ENCODE measurements at regions not wholly inside any gene's neighbourhood (a gene's known extent, or its start where the extent isn't known, plus 50 kb on each side); places are given as distances from the start of the nearest gene placed in this dataset.
"Not testable (repeated sequence)": the region's sequence is repeated elsewhere in the genome, so short reads cannot be mapped to it uniquely, and the experiment has no call there.

DNA sequence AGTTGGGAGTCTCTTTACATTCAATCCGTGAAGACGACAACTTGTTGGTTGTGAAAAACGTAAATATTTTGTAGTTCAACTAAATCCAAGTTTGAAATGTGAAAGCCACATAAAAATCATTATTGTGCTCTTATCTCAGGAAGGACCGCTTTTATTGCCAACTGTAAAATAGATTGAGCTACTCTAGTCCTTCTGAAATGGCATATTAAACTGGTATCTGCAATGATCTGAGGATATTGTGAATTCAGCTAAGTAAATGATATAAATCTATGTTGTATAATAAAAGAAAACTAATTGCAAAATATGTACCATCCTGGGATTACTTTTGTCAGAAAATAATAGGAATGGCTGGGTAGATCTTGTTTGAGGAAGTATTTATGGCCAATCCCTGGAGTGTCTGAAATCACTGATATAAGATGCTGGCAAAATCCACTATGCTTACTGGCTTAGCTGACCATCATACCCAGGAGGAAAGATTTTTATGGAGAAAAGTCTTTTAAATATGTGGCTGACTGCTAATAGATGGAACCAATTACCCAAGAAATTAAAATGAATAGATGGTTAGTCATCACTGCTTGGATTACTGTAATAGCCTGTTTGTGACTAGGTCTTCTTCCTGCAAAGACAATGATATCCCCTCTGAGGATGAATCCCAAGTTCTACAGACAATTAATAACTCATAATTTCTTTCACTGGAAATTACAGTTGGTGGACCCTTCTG is 191.8 kb downstream of the SEMA6D start:
- H3K27ac Mint-ChIP-seq = no peak overlapping the region
- no peaks in the 10 kb centered on the region for H3K4me1 Mint-ChIP-seq

DNA sequence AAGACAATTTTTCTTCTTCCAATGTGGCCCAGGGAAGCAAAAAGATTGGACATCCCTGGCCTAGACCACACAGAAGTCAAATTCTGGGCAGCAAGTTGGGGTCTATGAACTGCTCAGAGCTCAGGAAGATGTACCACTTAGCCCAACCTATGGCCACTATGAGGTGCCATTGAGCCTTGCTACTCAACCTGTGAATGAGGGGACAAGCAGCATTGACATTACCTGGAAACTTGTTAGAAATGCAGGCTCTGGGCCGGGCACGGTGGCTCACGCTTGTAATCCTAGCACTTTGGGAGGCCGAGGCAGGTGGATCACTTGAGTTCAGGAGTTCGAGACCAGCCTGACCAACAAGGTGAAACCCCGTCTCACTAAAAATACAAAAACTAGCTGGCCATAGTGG is 195.6 kb downstream of the SEMA6D start:
- H3K27ac Mint-ChIP-seq, H3K36me3 Mint-ChIP-seq, H3K27me3 Mint-ChIP-seq, H3K4me1 Mint-ChIP-seq, H3K4me3 Mint-ChIP-seq, H3K9me3 Mint-ChIP-seq: not testable (repeated sequence)

More for the DNA sequence above, 191.8 kb downstream of the SEMA6D start:
- Mint-ChIP-seq H3K36me3 (peaks cover 3% of the 10 kb centered on the region), H3K27me3 (peaks cover 2% of the 10 kb centered on the region), H3K4me3 (no peak overlapping the region), H3K9me3 (peaks cover 0 to 3% (median 0%) of the 10 kb centered on the region in 3 donors)

- no peaks in the 10 kb centered on the region for H3K4me1 Mint-ChIP-seq
- no peak overlapping the region for H3K4me3 Mint-ChIP-seq
- peaks cover 2% of the 10 kb centered on the region for H3K27me3 Mint-ChIP-seq
- no peak overlapping the region for H3K27ac Mint-ChIP-seq
- H3K9me3 Mint-ChIP-seq = peaks cover 0 to 4% (median 0%) of the 10 kb centered on the region in 3 donors
- no peaks in the 10 kb centered on the region for H3K36me3 Mint-ChIP-seq
These were observed 200.6 kb downstream of the SEMA6D start for GRCh38 chr15:47917881-47918280.

DNA sequence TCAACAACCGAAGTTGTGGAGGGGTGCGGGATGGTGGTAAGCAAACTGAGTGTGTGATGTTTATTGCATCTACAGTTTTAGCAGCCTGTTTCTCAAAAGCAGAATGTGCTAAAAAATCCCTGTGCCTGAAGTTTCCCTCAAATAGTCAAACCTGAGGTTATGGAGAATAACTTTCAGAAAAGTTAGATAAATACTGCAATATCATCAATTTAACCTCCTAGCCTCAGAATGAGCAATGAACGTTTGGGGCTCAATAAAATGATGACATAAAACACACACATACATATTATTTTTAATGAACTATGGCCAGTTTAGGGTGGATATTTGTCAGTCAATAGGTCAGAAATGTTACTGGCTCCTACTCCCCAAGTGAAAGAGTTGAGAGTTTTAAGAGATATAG is 201.6 kb downstream of the SEMA6D start:
- Mint-ChIP-seq H3K36me3 (no peaks in the 10 kb centered on the region), H3K4me3 (no peak overlapping the region), H3K27me3 (peaks cover 4% of the 10 kb centered on the region), H3K4me1 (no peaks in the 10 kb centered on the region), H3K27ac (no peak overlapping the region), H3K9me3 (peaks cover 0 to 4% (median 0%) of the 10 kb centered on the region in 3 donors)

DNA sequence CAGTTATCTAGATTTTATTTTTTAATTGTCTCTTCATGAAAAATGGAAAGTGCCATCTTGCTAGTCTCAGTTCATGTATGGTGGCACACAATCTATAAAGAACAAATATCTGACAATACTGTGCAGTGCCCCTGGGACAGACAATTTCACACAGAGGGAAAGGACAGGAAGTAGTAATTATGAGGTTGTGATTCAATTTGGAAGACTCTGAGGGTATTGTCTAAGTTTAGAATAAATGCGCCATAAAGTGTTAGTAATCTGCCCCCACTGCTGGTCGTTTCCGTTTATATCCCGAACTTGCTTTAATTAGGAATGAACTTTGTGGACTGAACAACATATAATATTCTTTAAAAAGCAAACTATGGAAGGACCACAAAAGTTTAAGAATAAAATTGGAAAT is 196.4 kb upstream of the SLC24A5 start:
- Mint-ChIP-seq H3K27ac (no peak overlapping the region), H3K36me3 (no peaks in the 10 kb centered on the region), H3K4me3 (no peak overlapping the region), H3K27me3 (peaks cover 5% of the 10 kb centered on the region), H3K9me3 (peaks cover 0 to 5% (median 0%) of the 10 kb centered on the region in 3 donors), H3K4me1 (no peaks in the 10 kb centered on the region)

DNA sequence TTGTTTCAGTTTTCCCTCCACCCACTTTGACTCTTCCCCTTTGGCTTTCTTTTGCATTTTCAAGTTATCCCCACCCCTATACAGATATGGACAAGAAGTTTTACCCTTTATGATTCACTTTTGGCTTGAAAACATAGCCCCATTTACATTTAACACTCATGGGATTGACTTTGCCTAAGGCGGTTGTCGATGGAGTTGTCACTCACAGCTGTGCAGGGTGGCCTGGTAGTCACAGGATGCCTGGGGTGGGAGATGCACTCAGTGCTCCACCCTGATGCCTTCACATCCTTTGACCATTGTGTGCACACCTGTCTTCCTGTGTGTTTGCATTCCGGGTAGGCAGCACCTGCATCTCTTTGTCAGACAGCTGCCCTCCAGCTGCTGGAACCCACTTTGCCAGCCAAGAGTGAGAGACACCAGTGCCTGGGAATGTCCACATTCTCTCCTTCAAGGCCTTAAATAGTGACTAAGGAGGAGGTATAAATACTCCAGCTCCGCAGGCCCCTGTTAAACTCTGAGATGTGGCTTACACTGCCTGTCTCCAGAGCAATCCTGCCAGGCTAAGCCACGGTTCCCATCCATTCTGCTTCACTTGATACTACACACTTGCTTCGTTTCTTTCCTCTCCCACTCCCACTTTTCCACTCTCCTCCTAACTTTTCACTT is 191.5 kb upstream of the SLC24A5 start:
- Mint-ChIP-seq H3K9me3 (peaks cover 0 to 1% (median 0%) of the 10 kb centered on the region in 3 donors), H3K27me3 (peaks cover 6% of the 10 kb centered on the region), H3K36me3 (no peaks in the 10 kb centered on the region), H3K27ac (no peak overlapping the region), H3K4me1 (no peaks in the 10 kb centered on the region), H3K4me3 (no peak overlapping the region)

DNA sequence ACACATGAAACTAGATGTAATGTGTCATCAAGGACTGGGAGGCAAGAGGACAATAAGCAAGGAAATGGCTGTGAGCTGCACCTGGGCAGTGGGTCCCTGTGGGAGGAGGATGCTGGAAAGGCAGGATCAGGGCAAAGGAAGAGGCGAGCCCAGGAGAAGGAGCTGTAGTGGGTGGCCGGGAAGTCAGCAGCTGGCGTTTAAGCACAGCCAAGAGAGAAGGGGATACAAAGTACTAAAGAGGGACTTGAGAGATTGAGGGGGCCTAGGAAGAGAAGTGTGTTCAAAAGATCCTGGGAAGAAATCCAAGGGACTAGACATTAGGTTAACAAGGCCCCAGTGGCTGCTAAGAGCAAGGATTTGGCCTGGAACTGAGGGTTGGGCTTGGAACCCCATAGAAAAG is 188.5 kb upstream of the SLC24A5 start:
- no peaks in the 10 kb centered on the region for H3K9me3 Mint-ChIP-seq
- no peak overlapping the region for H3K27ac Mint-ChIP-seq
- H3K4me3 Mint-ChIP-seq = no peak overlapping the region
- no peaks in the 10 kb centered on the region for H3K36me3 Mint-ChIP-seq
- peaks cover 12% of the 10 kb centered on the region for H3K27me3 Mint-ChIP-seq
- no peaks in the 10 kb centered on the region for H3K4me1 Mint-ChIP-seq

GRCh38 chr15:47932951-47933641 is 187.7 kb upstream of the SLC24A5 start:
- peaks cover 10% of the 10 kb centered on the region for H3K27me3 Mint-ChIP-seq
- no peak overlapping the region for H3K27ac Mint-ChIP-seq
- no peaks in the 10 kb centered on the region for H3K36me3 Mint-ChIP-seq
- no peaks in the 10 kb centered on the region for H3K9me3 Mint-ChIP-seq
- H3K4me3 Mint-ChIP-seq = no peak overlapping the region
- no peaks in the 10 kb centered on the region for H3K4me1 Mint-ChIP-seq

GRCh38 chr15:47933865-47934264 is 186.9 kb upstream of the SLC24A5 start:
- Mint-ChIP-seq H3K27me3 (peaks cover 10% of the 10 kb centered on the region), H3K36me3 (no peaks in the 10 kb centered on the region), H3K4me3 (no peak overlapping the region), H3K9me3 (no peaks in the 10 kb centered on the region), H3K27ac (no peak overlapping the region), H3K4me1 (no peaks in the 10 kb centered on the region)

DNA sequence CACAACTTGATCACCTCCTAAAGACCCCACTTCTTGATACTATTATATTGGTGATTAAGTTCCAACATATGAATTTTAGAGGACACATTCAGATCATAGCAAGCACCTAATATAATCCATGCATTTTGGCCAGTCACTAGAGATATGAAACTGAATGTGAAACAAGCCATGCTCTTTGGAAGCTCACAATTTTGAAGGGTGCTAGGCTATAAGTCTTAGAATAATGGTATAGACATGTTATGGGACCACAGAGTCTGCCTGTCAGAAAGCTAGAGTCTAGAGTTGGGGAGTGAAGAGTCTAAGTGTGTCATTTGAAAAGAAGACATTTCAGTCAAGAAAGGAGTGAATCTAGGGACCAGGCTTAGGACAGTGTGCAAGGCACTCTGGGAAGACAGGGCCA is 186.4 kb upstream of the SLC24A5 start:
- no peak overlapping the region for H3K4me3 Mint-ChIP-seq
- H3K36me3 Mint-ChIP-seq = no peaks in the 10 kb centered on the region
- no peaks in the 10 kb centered on the region for H3K9me3 Mint-ChIP-seq
- H3K27ac Mint-ChIP-seq = no peak overlapping the region
- H3K4me1 Mint-ChIP-seq = no peaks in the 10 kb centered on the region
- H3K27me3 Mint-ChIP-seq = peaks cover 8% of the 10 kb centered on the region

DNA sequence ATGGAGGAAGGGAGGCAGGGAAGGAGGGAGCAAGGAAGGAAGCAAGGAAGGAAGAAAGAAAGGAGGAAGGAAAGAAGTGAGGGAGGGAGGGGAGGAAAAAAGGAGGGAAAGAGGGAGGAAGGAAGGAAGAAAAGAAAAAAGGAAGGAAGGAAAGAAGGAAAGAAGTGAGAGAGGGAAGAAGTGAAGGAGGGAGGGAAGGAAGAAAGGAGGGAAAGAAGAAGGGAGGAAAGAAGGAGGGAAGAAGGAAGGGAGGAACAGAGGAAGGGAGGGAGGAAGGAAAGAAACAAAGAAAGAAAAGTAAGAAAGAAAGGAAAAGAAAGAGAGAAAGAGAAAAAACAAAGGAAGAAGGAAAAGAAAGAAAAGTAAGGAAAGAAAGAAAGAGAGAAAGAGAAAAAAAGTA is 183.0 kb upstream of the SLC24A5 start:
- no peaks in the 10 kb centered on the region for H3K4me1 Mint-ChIP-seq
- H3K27me3 Mint-ChIP-seq = peaks cover 5% of the 10 kb centered on the region
- no peak overlapping the region for H3K4me3 Mint-ChIP-seq
- H3K9me3 Mint-ChIP-seq = no peaks in the 10 kb centered on the region
- H3K27ac Mint-ChIP-seq = no peak overlapping the region
- H3K36me3 Mint-ChIP-seq = no peaks in the 10 kb centered on the region

DNA sequence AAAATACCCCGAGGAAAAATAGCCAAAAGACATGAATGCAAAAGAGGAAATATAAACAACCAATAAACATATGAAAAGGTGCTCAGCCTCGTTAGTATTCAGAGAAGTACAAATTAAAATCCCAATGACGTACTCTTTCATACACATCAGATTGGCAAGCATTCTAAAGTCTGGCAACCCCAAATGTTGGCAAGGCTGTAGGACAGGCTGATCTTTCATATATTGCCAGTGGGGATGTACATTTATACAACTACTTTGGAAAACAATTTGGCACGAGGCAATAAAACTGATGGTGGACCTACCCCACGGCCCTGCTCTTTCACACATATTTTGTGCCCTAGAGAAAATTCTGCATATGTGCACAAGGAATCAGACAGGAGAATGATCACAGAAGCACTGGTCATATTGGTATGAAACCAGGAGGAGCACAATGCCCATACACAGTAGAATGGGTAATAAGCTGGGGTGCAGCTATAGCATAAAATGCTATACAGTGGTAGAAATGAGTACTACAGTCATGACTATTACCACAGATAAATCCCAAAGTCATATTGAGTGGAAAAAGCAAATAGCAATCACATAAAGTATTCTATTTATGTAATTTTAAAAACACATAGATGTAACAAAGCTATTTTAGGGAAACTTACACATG is 176.0 kb upstream of the SLC24A5 start:
- no peaks in the 10 kb centered on the region for H3K36me3 Mint-ChIP-seq
- no peaks in the 10 kb centered on the region for H3K27me3 Mint-ChIP-seq
- no peak overlapping the region for H3K4me3 Mint-ChIP-seq
- H3K9me3 Mint-ChIP-seq = no peaks in the 10 kb centered on the region
- no peaks in the 10 kb centered on the region for H3K4me1 Mint-ChIP-seq
- H3K27ac Mint-ChIP-seq = no peak overlapping the region

GRCh38 chr15:47945872-47946650 is 174.7 kb upstream of the SLC24A5 start:
- H3K4me3 Mint-ChIP-seq = no peak overlapping the region
- H3K36me3 Mint-ChIP-seq = no peaks in the 10 kb centered on the region
- no peaks in the 10 kb centered on the region for H3K9me3 Mint-ChIP-seq
- peaks cover 3% of the 10 kb centered on the region for H3K27me3 Mint-ChIP-seq
- H3K27ac Mint-ChIP-seq = no peak overlapping the region
- H3K4me1 Mint-ChIP-seq = no peaks in the 10 kb centered on the region

DNA sequence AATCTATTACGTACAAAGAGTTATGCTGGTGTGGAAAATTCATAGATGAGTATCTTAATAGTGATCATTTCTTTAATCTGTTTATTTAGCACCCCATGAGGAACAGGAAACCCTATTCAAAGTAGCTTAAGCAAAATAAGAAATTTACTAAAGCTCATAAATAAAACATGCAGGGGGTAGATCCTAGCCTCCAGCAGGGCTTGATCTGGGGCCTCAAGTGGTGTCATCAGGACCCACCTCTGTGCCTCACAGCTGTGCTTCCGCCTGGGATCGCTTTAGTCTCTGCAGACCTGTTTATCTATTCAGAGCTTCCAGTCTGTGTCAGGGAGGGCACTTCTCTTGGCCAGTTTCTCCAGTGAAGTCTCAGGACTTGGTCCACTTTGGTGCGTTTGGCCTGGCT is 171.0 kb upstream of the SLC24A5 start:
- Mint-ChIP-seq H3K36me3 (no peaks in the 10 kb centered on the region), H3K9me3 (peaks cover 0 to 3% (median 0%) of the 10 kb centered on the region in 3 donors), H3K27me3 (peaks cover 7% of the 10 kb centered on the region), H3K4me1 (no peaks in the 10 kb centered on the region), H3K4me3 (no peak overlapping the region), H3K27ac (no peak overlapping the region)

DNA sequence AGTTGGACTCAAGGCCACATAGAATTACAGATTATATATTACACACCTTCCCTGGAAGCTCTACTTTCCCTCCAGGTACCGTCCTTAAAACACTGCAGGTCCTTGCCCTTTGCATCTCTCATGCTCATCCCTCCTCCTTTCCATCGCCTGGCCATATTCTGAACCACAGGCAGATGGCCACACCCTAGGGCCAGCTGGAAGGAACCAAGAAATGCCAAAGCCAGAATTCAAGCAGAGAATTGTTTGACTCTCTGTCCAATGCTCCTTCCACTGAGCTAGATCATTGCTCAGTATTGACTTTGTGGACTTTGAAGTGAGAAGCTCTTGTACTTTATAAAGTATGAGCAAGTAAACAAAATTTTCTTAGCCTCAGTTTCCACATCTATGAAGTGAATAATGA is 170.3 kb upstream of the SLC24A5 start:
- H3K27ac Mint-ChIP-seq = no peak overlapping the region
- H3K4me1 Mint-ChIP-seq = no peaks in the 10 kb centered on the region
- H3K4me3 Mint-ChIP-seq = no peak overlapping the region
- peaks cover 0 to 3% (median 0%) of the 10 kb centered on the region in 3 donors for H3K9me3 Mint-ChIP-seq
- H3K36me3 Mint-ChIP-seq = no peaks in the 10 kb centered on the region
- H3K27me3 Mint-ChIP-seq = peaks cover 7% of the 10 kb centered on the region
